AG10803 (cell line): ENCODE measurements at regions not wholly inside any gene's neighbourhood (a gene's known extent, or its start where the extent isn't known, plus 50 kb on each side); places are given as distances from the start of the nearest gene placed in this dataset.

Experiments used
- DNase-seq: peaks from one replicate; pipeline ENCODE4 v3.0.0; 2010; ENCODE audit warnings: low read depth
- H3K4me3 ChIP-seq: 2 replicates; pipeline ENCODE4 v1.5.1; 2011; ENCODE audit warnings: mild to moderate bottlenecking, low read length, control low read depth
- CTCF ChIP-seq: conservative IDR thresholded peaks from 2 replicates; pipeline ENCODE4 v1.5.1; 2011; ENCODE audit warnings: mild to moderate bottlenecking, low read length, control low read depth, inconsistent platforms

GRCh38 chr2:120681181-120681580 is 54.5 kb upstream of the GLI2 start:
- no peak for DNase-seq
- TF ChIP-seq CTCF = no peak

GRCh38 chr2:120681696-120682288 is 53.9 kb upstream of the GLI2 start:
- no peak for TF ChIP-seq CTCF
- no peak overlapping the region for H3K4me3 ChIP-seq
- no peak for DNase-seq

More at GRCh38 chr2:120681181-120681580, 54.5 kb upstream of the GLI2 start:
- no peak overlapping the region for H3K4me3 ChIP-seq

GRCh38 chr2:120682654-120683053 is 53.0 kb upstream of the GLI2 start:
- TF ChIP-seq CTCF = no peak
- H3K4me3 ChIP-seq = no peak overlapping the region
- DNase-seq = peak; percentile 9

- no peak for TF ChIP-seq CTCF
- no peak overlapping the region for H3K4me3 ChIP-seq
- DNase-seq = peak; percentile 54
Observed at GRCh38 chr2:120683081-120683480, 52.6 kb upstream of the GLI2 start.

GRCh38 chr2:120683701-120684100 is 52.0 kb upstream of the GLI2 start:
- H3K4me3 ChIP-seq = no peak overlapping the region

GRCh38 chr2:120684289-120685065 is 51.2 kb upstream of the GLI2 start:
- DNase-seq = peak; percentile 84
- peak overlapping the region; percentile 18 for H3K4me3 ChIP-seq
- TF ChIP-seq CTCF = no peak

More at GRCh38 chr2:120683701-120684100, 52.0 kb upstream of the GLI2 start:
- DNase-seq = no peak
- TF ChIP-seq CTCF = no peak
